ENCODE measurements at regions not wholly inside any gene's neighbourhood (a gene's known extent, or its start where the extent isn't known, plus 50 kb on each side); places are given as distances from the start of the nearest gene placed in this dataset.

GRCh38 chr7:81611040-81611439, 158.8 kb downstream of the HGF start:
- Histone ChIP-seq H3K9ac (ENCODE audit: low read length) (no peak overlapping the region), H3K4me2 (ENCODE audit: low read length) (no peak overlapping the region)

GRCh38 chr7:81608748-81609382, 161.0 kb downstream of the HGF start:
- H3K9ac ChIP-seq (ENCODE audit: low read length): no peak overlapping the region

More at GRCh38 chr7:81611040-81611439, 158.8 kb downstream of the HGF start:
- H2AFZ ChIP-seq (ENCODE audit: low read length): no peak overlapping the region
- no peaks in the 10 kb centered on the region for H3K36me3 ChIP-seq (ENCODE audit: insufficient read depth, low read length)
- H3F3A ChIP-seq (ENCODE audit: insufficient read depth, low read length): no peaks in the 10 kb centered on the region
- H3K27me3 ChIP-seq (ENCODE audit: insufficient read depth, low read length): no peaks in the 10 kb centered on the region
- no peaks in the 10 kb centered on the region for H3K4me1 ChIP-seq (ENCODE audit: insufficient read depth, low read length, severe bottlenecking)
- TF ChIP-seq EZH2 (IDR thresholded peaks at IDR 0.05; ENCODE audit: borderline replicate concordance, low read length) (no peak), CTCF (IDR thresholded peaks at IDR 0.05; ENCODE audit: low read length) (no peak)
- H3K79me2 ChIP-seq (ENCODE audit: insufficient read depth, low read length): no peaks in the 10 kb centered on the region
- no peaks in the 10 kb centered on the region for H3K9me2 ChIP-seq (ENCODE audit: low read depth, low read length)
- H3K9me3 ChIP-seq (ENCODE audit: low read length): no peaks in the 10 kb centered on the region
- no peak overlapping the region for H3K4me3 ChIP-seq (ENCODE audit: low read depth, low read length, poor library complexity, severe bottlenecking)
- H3K27ac ChIP-seq (ENCODE audit: low read depth, low read length, poor library complexity, severe bottlenecking): no peak overlapping the region
- H4K20me1 ChIP-seq (ENCODE audit: insufficient read depth, low read length): no peaks in the 10 kb centered on the region

GRCh38 chr7:81607987-81608386, 161.9 kb downstream of the HGF start:
- Histone ChIP-seq H3K9me2 (ENCODE audit: low read depth, low read length) (no peaks in the 10 kb centered on the region), H3K9me3 (ENCODE audit: low read length) (no peaks in the 10 kb centered on the region), H3K79me2 (ENCODE audit: insufficient read depth, low read length) (no peaks in the 10 kb centered on the region), H2AFZ (ENCODE audit: low read length) (no peak overlapping the region), H3K27me3 (ENCODE audit: insufficient read depth, low read length) (no peaks in the 10 kb centered on the region), H3K4me3 (ENCODE audit: low read depth, low read length, poor library complexity, severe bottlenecking) (no peak overlapping the region), H3F3A (ENCODE audit: insufficient read depth, low read length) (no peaks in the 10 kb centered on the region), H3K27ac (ENCODE audit: low read depth, low read length, poor library complexity, severe bottlenecking) (no peak overlapping the region), H3K36me3 (ENCODE audit: insufficient read depth, low read length) (no peaks in the 10 kb centered on the region), H3K4me2 (ENCODE audit: low read length) (no peak overlapping the region), H3K4me1 (ENCODE audit: insufficient read depth, low read length, severe bottlenecking) (no peaks in the 10 kb centered on the region), H4K20me1 (ENCODE audit: insufficient read depth, low read length) (no peaks in the 10 kb centered on the region), H3K9ac (ENCODE audit: low read length) (no peak overlapping the region)
- TF ChIP-seq CTCF (IDR thresholded peaks at IDR 0.05; ENCODE audit: low read length) (no peak), EZH2 (IDR thresholded peaks at IDR 0.05; ENCODE audit: borderline replicate concordance, low read length) (no peak)

More at GRCh38 chr7:81608748-81609382, 161.0 kb downstream of the HGF start:
- Histone ChIP-seq H2AFZ (ENCODE audit: low read length) (0 out of 2 replicates have a peak overlapping the region, but pooled peaks have one; percentile 61), H3K27me3 (ENCODE audit: insufficient read depth, low read length) (no peaks in the 10 kb centered on the region), H3F3A (ENCODE audit: insufficient read depth, low read length) (no peaks in the 10 kb centered on the region), H3K79me2 (ENCODE audit: insufficient read depth, low read length) (no peaks in the 10 kb centered on the region), H3K4me1 (ENCODE audit: insufficient read depth, low read length, severe bottlenecking) (no peaks in the 10 kb centered on the region), H3K36me3 (ENCODE audit: insufficient read depth, low read length) (no peaks in the 10 kb centered on the region), H3K27ac (ENCODE audit: low read depth, low read length, poor library complexity, severe bottlenecking) (no peak overlapping the region), H3K9me3 (ENCODE audit: low read length) (no peaks in the 10 kb centered on the region), H3K4me2 (ENCODE audit: low read length) (no peak overlapping the region), H4K20me1 (ENCODE audit: insufficient read depth, low read length) (no peaks in the 10 kb centered on the region), H3K9me2 (ENCODE audit: low read depth, low read length) (no peaks in the 10 kb centered on the region), H3K4me3 (ENCODE audit: low read depth, low read length, poor library complexity, severe bottlenecking) (no peak overlapping the region)
- TF ChIP-seq CTCF (IDR thresholded peaks at IDR 0.05; ENCODE audit: low read length): no peak

All from OCI-LY1 (cell line).